ENCODE measurements at regions not wholly inside any gene's neighbourhood (a gene's known extent, or its start where the extent isn't known, plus 50 kb on each side); places are given as distances from the start of the nearest gene placed in this dataset.

GRCh38 chr5:167244583-167244982, 1046.9 kb upstream of the WWC1 start:
- Histone ChIP-seq H3K27ac (ENCODE audit: low read depth in 2 of 2, low read length in 2 of 2) (no peak overlapping the region), H3K9me3 (ENCODE audit: control insufficient read depth in 2 of 2, low read length in 2 of 2) (no peaks in the 10 kb centered on the region), H3K27me3 (ENCODE audit: control insufficient read depth in 2 of 2, insufficient read depth in 2 of 2, low read length in 2 of 2) (no peaks in the 10 kb centered on the region), H3K9ac (ENCODE audit: low read depth in 1 of 2, low read length in 2 of 2) (no peak overlapping the region), H3K4me1 (ENCODE audit: control insufficient read depth in 2 of 2, insufficient read depth in 2 of 2, low read length in 2 of 2) (no peaks in the 10 kb centered on the region), H3K36me3 (ENCODE audit: control insufficient read depth in 2 of 2, insufficient read depth in 2 of 2, low read length in 2 of 2) (no peaks in the 10 kb centered on the region), H3K4me3 (ENCODE audit: low read length in 2 of 2) (no peak overlapping the region)

DNA sequence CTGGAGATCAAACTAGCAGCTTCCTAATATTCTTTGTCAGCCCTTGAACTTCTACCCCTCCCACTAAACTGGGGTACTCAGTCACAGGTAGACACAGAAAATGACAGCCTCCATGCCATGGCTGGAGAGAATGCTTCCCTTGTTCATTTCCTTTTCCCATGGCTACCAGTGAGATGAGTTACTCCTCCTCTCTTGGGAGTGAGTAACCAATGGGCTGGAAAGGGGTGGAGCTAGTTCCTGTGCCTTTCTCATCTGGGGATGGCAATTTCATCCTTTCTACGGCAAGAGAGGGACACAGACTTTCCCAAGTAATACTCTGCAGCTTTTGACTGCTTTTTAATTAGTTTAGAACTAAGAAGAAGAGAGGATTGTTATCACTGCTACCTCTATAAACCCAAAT, 1045.6 kb upstream of the WWC1 start:
- Histone ChIP-seq H3K27ac (ENCODE audit: low read depth in 2 of 2, low read length in 2 of 2) (no peak overlapping the region), H3K9me3 (ENCODE audit: control insufficient read depth in 2 of 2, low read length in 2 of 2) (no peaks in the 10 kb centered on the region), H3K36me3 (ENCODE audit: control insufficient read depth in 2 of 2, insufficient read depth in 2 of 2, low read length in 2 of 2) (no peaks in the 10 kb centered on the region), H3K9ac (ENCODE audit: low read depth in 1 of 2, low read length in 2 of 2) (no peak overlapping the region), H3K27me3 (ENCODE audit: control insufficient read depth in 2 of 2, insufficient read depth in 2 of 2, low read length in 2 of 2) (no peaks in the 10 kb centered on the region), H3K4me3 (ENCODE audit: low read length in 2 of 2) (no peak overlapping the region), H3K4me1 (ENCODE audit: control insufficient read depth in 2 of 2, insufficient read depth in 2 of 2, low read length in 2 of 2) (no peaks in the 10 kb centered on the region)

GRCh38 chr5:167247816-167248215, 1043.6 kb upstream of the WWC1 start:
- H3K4me3 ChIP-seq (ENCODE audit: low read length in 2 of 2), result no peak overlapping the region
- no peaks in the 10 kb centered on the region for H3K9me3 ChIP-seq (ENCODE audit: control insufficient read depth in 2 of 2, low read length in 2 of 2)
- H3K36me3 ChIP-seq (ENCODE audit: control insufficient read depth in 2 of 2, insufficient read depth in 2 of 2, low read length in 2 of 2), result no peaks in the 10 kb centered on the region
- H3K27me3 ChIP-seq (ENCODE audit: control insufficient read depth in 2 of 2, insufficient read depth in 2 of 2, low read length in 2 of 2), result no peaks in the 10 kb centered on the region
- H3K4me1 ChIP-seq (ENCODE audit: control insufficient read depth in 2 of 2, insufficient read depth in 2 of 2, low read length in 2 of 2), result no peaks in the 10 kb centered on the region
- H3K9ac ChIP-seq (ENCODE audit: low read depth in 1 of 2, low read length in 2 of 2), result no peak overlapping the region
- H3K27ac ChIP-seq (ENCODE audit: low read depth in 2 of 2, low read length in 2 of 2), result no peak overlapping the region

GRCh38 chr5:167248257-167248656, 1043.2 kb upstream of the WWC1 start:
- Histone ChIP-seq H3K27ac (ENCODE audit: low read depth in 2 of 2, low read length in 2 of 2) (no peak overlapping the region), H3K9me3 (ENCODE audit: control insufficient read depth in 2 of 2, low read length in 2 of 2) (no peaks in the 10 kb centered on the region), H3K36me3 (ENCODE audit: control insufficient read depth in 2 of 2, insufficient read depth in 2 of 2, low read length in 2 of 2) (no peaks in the 10 kb centered on the region)

DNA sequence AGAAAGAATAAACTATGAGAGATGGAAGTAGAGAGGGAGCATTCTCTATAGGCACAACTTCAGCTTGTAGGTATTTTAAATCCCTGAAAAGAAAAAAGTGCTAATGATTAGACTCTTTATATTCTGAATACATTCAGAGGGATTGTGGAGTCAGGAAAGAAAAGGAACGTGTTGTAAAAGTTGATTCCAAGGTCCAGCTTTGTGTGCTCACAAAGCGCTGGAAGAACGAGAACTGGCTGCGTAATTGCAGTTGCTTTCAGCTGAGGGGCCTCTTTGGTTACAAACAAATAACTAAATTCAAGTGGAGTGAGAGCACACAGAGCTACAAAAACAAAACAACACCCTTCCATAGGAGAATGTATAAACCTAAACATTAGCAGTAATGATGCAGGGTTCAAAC, 1040.4 kb upstream of the WWC1 start:
- Histone ChIP-seq H3K27ac (ENCODE audit: low read depth in 2 of 2, low read length in 2 of 2) (no peak overlapping the region), H3K9ac (ENCODE audit: low read depth in 1 of 2, low read length in 2 of 2) (no peak overlapping the region), H3K9me3 (ENCODE audit: control insufficient read depth in 2 of 2, low read length in 2 of 2) (no peaks in the 10 kb centered on the region)

More at GRCh38 chr5:167248257-167248656, 1043.2 kb upstream of the WWC1 start:
- Histone ChIP-seq H3K27me3 (ENCODE audit: control insufficient read depth in 2 of 2, insufficient read depth in 2 of 2, low read length in 2 of 2) (no peaks in the 10 kb centered on the region), H3K9ac (ENCODE audit: low read depth in 1 of 2, low read length in 2 of 2) (no peak overlapping the region), H3K4me1 (ENCODE audit: control insufficient read depth in 2 of 2, insufficient read depth in 2 of 2, low read length in 2 of 2) (no peaks in the 10 kb centered on the region), H3K4me3 (ENCODE audit: low read length in 2 of 2) (no peak overlapping the region)

GRCh38 chr5:167254132-167254531, 1037.3 kb upstream of the WWC1 start:
- no peaks in the 10 kb centered on the region for H3K4me1 ChIP-seq (ENCODE audit: control insufficient read depth in 2 of 2, insufficient read depth in 2 of 2, low read length in 2 of 2)
- H3K36me3 ChIP-seq (ENCODE audit: control insufficient read depth in 2 of 2, insufficient read depth in 2 of 2, low read length in 2 of 2), result no peaks in the 10 kb centered on the region
- no peaks in the 10 kb centered on the region for H3K27me3 ChIP-seq (ENCODE audit: control insufficient read depth in 2 of 2, insufficient read depth in 2 of 2, low read length in 2 of 2)
- H3K4me3 ChIP-seq (ENCODE audit: low read length in 2 of 2), result no peak overlapping the region
- no peak overlapping the region for H3K9ac ChIP-seq (ENCODE audit: low read depth in 1 of 2, low read length in 2 of 2)
- H3K27ac ChIP-seq (ENCODE audit: low read depth in 2 of 2, low read length in 2 of 2), result no peak overlapping the region
- no peaks in the 10 kb centered on the region for H3K9me3 ChIP-seq (ENCODE audit: control insufficient read depth in 2 of 2, low read length in 2 of 2)

More for the DNA sequence above, 1040.4 kb upstream of the WWC1 start:
- no peaks in the 10 kb centered on the region for H3K36me3 ChIP-seq (ENCODE audit: control insufficient read depth in 2 of 2, insufficient read depth in 2 of 2, low read length in 2 of 2)
- H3K4me1 ChIP-seq (ENCODE audit: control insufficient read depth in 2 of 2, insufficient read depth in 2 of 2, low read length in 2 of 2), result no peaks in the 10 kb centered on the region
- no peaks in the 10 kb centered on the region for H3K27me3 ChIP-seq (ENCODE audit: control insufficient read depth in 2 of 2, insufficient read depth in 2 of 2, low read length in 2 of 2)
- no peak overlapping the region for H3K4me3 ChIP-seq (ENCODE audit: low read length in 2 of 2)

- H3K4me1 ChIP-seq (ENCODE audit: control insufficient read depth in 2 of 2, insufficient read depth in 2 of 2, low read length in 2 of 2), result no peaks in the 10 kb centered on the region
- H3K9me3 ChIP-seq (ENCODE audit: control insufficient read depth in 2 of 2, low read length in 2 of 2), result no peaks in the 10 kb centered on the region
- H3K27me3 ChIP-seq (ENCODE audit: control insufficient read depth in 2 of 2, insufficient read depth in 2 of 2, low read length in 2 of 2), result no peaks in the 10 kb centered on the region
- H3K36me3 ChIP-seq (ENCODE audit: control insufficient read depth in 2 of 2, insufficient read depth in 2 of 2, low read length in 2 of 2), result no peaks in the 10 kb centered on the region
- H3K27ac ChIP-seq (ENCODE audit: low read depth in 2 of 2, low read length in 2 of 2), result no peak overlapping the region
- H3K4me3 ChIP-seq (ENCODE audit: low read length in 2 of 2), result no peak overlapping the region
- H3K9ac ChIP-seq (ENCODE audit: low read depth in 1 of 2, low read length in 2 of 2), result no peak overlapping the region
Observed at GRCh38 chr5:167255926-167256325, 1035.5 kb upstream of the WWC1 start.

DNA sequence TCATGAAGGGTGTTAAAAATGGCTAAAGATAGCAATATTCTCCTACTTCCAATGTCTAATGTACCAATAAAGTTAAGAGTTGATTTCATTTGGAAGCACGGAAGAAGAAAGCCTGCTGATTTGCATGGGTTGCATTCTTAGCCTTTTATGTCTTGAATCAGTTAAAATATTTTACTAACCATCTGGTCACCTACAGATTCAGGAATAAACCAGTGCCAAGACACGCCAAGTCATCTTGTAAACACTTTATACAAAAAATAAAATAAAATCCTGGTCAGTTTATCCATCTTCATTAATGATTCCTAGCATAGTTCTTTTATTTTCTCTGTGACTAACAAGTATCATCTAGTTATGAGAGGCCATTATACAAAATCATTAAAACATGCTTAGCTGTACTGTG, 1031.6 kb upstream of the WWC1 start:
- Histone ChIP-seq H3K4me3 (ENCODE audit: low read length in 2 of 2) (no peak overlapping the region), H3K4me1 (ENCODE audit: control insufficient read depth in 2 of 2, insufficient read depth in 2 of 2, low read length in 2 of 2) (no peaks in the 10 kb centered on the region), H3K27ac (ENCODE audit: low read depth in 2 of 2, low read length in 2 of 2) (no peak overlapping the region), H3K9ac (ENCODE audit: low read depth in 1 of 2, low read length in 2 of 2) (no peak overlapping the region), H3K27me3 (ENCODE audit: control insufficient read depth in 2 of 2, insufficient read depth in 2 of 2, low read length in 2 of 2) (no peaks in the 10 kb centered on the region), H3K36me3 (ENCODE audit: control insufficient read depth in 2 of 2, insufficient read depth in 2 of 2, low read length in 2 of 2) (no peaks in the 10 kb centered on the region), H3K9me3 (ENCODE audit: control insufficient read depth in 2 of 2, low read length in 2 of 2) (no peaks in the 10 kb centered on the region)

- Histone ChIP-seq H3K4me3 (ENCODE audit: low read length in 2 of 2) (no peak overlapping the region), H3K36me3 (ENCODE audit: control insufficient read depth in 2 of 2, insufficient read depth in 2 of 2, low read length in 2 of 2) (no peaks in the 10 kb centered on the region), H3K27me3 (ENCODE audit: control insufficient read depth in 2 of 2, insufficient read depth in 2 of 2, low read length in 2 of 2) (no peaks in the 10 kb centered on the region), H3K9ac (ENCODE audit: low read depth in 1 of 2, low read length in 2 of 2) (no peak overlapping the region), H3K9me3 (ENCODE audit: control insufficient read depth in 2 of 2, low read length in 2 of 2) (no peaks in the 10 kb centered on the region), H3K27ac (ENCODE audit: low read depth in 2 of 2, low read length in 2 of 2) (no peak overlapping the region), H3K4me1 (ENCODE audit: control insufficient read depth in 2 of 2, insufficient read depth in 2 of 2, low read length in 2 of 2) (no peaks in the 10 kb centered on the region)
Observed at GRCh38 chr5:167261309-167262100, 1029.9 kb upstream of the WWC1 start.

GRCh38 chr5:167263185-167263584, 1028.3 kb upstream of the WWC1 start:
- Histone ChIP-seq H3K4me1 (ENCODE audit: control insufficient read depth in 2 of 2, insufficient read depth in 2 of 2, low read length in 2 of 2) (no peaks in the 10 kb centered on the region), H3K4me3 (ENCODE audit: low read length in 2 of 2) (no peak overlapping the region), H3K9me3 (ENCODE audit: control insufficient read depth in 2 of 2, low read length in 2 of 2) (no peaks in the 10 kb centered on the region), H3K27me3 (ENCODE audit: control insufficient read depth in 2 of 2, insufficient read depth in 2 of 2, low read length in 2 of 2) (no peaks in the 10 kb centered on the region), H3K27ac (ENCODE audit: low read depth in 2 of 2, low read length in 2 of 2) (no peak overlapping the region), H3K9ac (ENCODE audit: low read depth in 1 of 2, low read length in 2 of 2) (no peak overlapping the region), H3K36me3 (ENCODE audit: control insufficient read depth in 2 of 2, insufficient read depth in 2 of 2, low read length in 2 of 2) (no peaks in the 10 kb centered on the region)

Data from mucosa of rectum (tissue), 2 donors.